ENCODE measurements at regions not wholly inside any gene's neighbourhood (a gene's known extent, or its start where the extent isn't known, plus 50 kb on each side); places are given as distances from the start of the nearest gene placed in this dataset.

GRCh38 chr2:22798386-22798785 lies 586.6 kb upstream of the KLHL29 start:
- Histone ChIP-seq H3K4me1 (no peaks in the 10 kb centered on the region), H3K27me3 (no peaks in the 10 kb centered on the region), H3K36me3 (no peaks in the 10 kb centered on the region), H3K4me3 (no peak overlapping the region), H3K27ac (no peak overlapping the region), H3K9me3 (no peaks in the 10 kb centered on the region)
- no peak for FAIRE-seq
- 76 to 83% methylated on average over 1 of the region's 1 CpG for WGBS, 2 donors
- no peak for ATAC-seq
- intact Hi-C loops (cut with DNase I) = no loop called here
- TF ChIP-seq, protein P1, sequence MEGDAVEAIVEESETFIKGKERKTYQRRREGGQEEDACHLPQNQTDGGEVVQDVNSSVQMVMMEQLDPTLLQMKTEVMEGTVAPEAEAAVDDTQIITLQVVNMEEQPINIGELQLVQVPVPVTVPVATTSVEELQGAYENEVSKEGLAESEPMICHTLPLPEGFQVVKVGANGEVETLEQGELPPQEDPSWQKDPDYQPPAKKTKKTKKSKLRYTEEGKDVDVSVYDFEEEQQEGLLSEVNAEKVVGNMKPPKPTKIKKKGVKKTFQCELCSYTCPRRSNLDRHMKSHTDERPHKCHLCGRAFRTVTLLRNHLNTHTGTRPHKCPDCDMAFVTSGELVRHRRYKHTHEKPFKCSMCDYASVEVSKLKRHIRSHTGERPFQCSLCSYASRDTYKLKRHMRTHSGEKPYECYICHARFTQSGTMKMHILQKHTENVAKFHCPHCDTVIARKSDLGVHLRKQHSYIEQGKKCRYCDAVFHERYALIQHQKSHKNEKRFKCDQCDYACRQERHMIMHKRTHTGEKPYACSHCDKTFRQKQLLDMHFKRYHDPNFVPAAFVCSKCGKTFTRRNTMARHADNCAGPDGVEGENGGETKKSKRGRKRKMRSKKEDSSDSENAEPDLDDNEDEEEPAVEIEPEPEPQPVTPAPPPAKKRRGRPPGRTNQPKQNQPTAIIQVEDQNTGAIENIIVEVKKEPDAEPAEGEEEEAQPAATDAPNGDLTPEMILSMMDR (IDR thresholded peaks at IDR 0.05) = no peak
- no peak for DNase-seq

GRCh38 chr2:22800412-22800811 lies 584.6 kb upstream of the KLHL29 start:
- no peak overlapping the region for H3K4me3 ChIP-seq
- DNase-seq (no peak), ATAC-seq (no peak), FAIRE-seq (no peak)
- intact Hi-C loops (cut with DNase I) = no loop called here
- no peaks in the 10 kb centered on the region for H3K27me3 ChIP-seq
- no peak overlapping the region for H3K27ac ChIP-seq
- no peaks in the 10 kb centered on the region for H3K9me3 ChIP-seq
- TF ChIP-seq, protein P1 (IDR thresholded peaks at IDR 0.05) = no peak
- H3K4me1 ChIP-seq = no peaks in the 10 kb centered on the region
- WGBS, 2 donors = 75 to 83% methylated on average over 1 of the region's 1 CpG
- no peaks in the 10 kb centered on the region for H3K36me3 ChIP-seq

GRCh38 chr2:22801071-22801470 lies 583.9 kb upstream of the KLHL29 start:
- H3K4me3 ChIP-seq = no peak overlapping the region
- no peak for FAIRE-seq
- intact Hi-C loops (cut with DNase I) = no loop called here
- no peaks in the 10 kb centered on the region for H3K27me3 ChIP-seq
- H3K9me3 ChIP-seq = no peaks in the 10 kb centered on the region
- H3K4me1 ChIP-seq = no peaks in the 10 kb centered on the region
- no peak for ATAC-seq
- no peak for DNase-seq
- no peak overlapping the region for H3K27ac ChIP-seq
- TF ChIP-seq, protein P1 (IDR thresholded peaks at IDR 0.05) = no peak
- WGBS, 2 donors = 40 to 53% methylated on average over 3 of the region's 3 CpGs
- H3K36me3 ChIP-seq = no peaks in the 10 kb centered on the region

DNA sequence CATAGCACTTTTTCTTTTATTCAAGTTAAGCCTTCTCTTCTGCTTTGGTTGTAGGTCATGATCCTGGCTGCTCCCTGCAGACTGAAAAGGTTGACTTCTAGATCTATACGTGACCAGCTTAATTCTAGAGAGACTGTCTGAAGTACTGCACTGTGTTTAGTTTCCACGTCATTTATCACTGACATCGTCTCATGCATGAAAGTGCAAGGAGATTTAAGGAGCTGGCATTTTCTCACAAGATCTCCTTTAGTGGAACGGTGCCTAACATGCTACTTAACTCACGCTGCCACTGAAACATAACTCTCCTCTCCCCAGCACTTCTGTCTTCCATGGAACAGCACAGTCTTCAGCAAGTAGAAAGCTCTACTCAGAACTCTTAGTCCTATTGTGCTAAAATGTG lies 583.0 kb upstream of the KLHL29 start:
- Histone ChIP-seq H3K27me3 (no peaks in the 10 kb centered on the region), H3K27ac (no peak overlapping the region), H3K9me3 (no peaks in the 10 kb centered on the region), H3K4me1 (no peaks in the 10 kb centered on the region), H3K36me3 (no peaks in the 10 kb centered on the region), H3K4me3 (no peak overlapping the region)
- no peak for ATAC-seq
- 55 to 69% methylated on average over 5 of the region's 5 CpGs for WGBS, 2 donors
- TF ChIP-seq, protein P1 (IDR thresholded peaks at IDR 0.05) = no peak
- DNase-seq = no peak
- intact Hi-C loops (cut with DNase I) = no loop called here
- FAIRE-seq = no peak

- no peak for FAIRE-seq
- no peaks in the 10 kb centered on the region for H3K4me1 ChIP-seq
- H3K27ac ChIP-seq = no peak overlapping the region
- ATAC-seq = no peak
- intact Hi-C loops (cut with DNase I) = no loop called here
- no peaks in the 10 kb centered on the region for H3K27me3 ChIP-seq
- TF ChIP-seq, protein P1 (IDR thresholded peaks at IDR 0.05) = no peak
- no peak for DNase-seq
- H3K36me3 ChIP-seq = no peaks in the 10 kb centered on the region
- no peak overlapping the region for H3K4me3 ChIP-seq
- no peaks in the 10 kb centered on the region for H3K9me3 ChIP-seq
Measured at GRCh38 chr2:22807872-22808271, 577.1 kb upstream of the KLHL29 start.

All from pancreas (tissue), 10 donors.